ENCODE measurements at regions not wholly inside any gene's neighbourhood (a gene's known extent, or its start where the extent isn't known, plus 50 kb on each side); places are given as distances from the start of the nearest gene placed in this dataset.

GRCh38 chr15:87711026-87711425 lies 545.5 kb downstream of the NTRK3 start:
- TF ChIP-seq, protein P1, sequence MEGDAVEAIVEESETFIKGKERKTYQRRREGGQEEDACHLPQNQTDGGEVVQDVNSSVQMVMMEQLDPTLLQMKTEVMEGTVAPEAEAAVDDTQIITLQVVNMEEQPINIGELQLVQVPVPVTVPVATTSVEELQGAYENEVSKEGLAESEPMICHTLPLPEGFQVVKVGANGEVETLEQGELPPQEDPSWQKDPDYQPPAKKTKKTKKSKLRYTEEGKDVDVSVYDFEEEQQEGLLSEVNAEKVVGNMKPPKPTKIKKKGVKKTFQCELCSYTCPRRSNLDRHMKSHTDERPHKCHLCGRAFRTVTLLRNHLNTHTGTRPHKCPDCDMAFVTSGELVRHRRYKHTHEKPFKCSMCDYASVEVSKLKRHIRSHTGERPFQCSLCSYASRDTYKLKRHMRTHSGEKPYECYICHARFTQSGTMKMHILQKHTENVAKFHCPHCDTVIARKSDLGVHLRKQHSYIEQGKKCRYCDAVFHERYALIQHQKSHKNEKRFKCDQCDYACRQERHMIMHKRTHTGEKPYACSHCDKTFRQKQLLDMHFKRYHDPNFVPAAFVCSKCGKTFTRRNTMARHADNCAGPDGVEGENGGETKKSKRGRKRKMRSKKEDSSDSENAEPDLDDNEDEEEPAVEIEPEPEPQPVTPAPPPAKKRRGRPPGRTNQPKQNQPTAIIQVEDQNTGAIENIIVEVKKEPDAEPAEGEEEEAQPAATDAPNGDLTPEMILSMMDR (IDR thresholded peaks at IDR 0.05): no peak
- DNase-seq: no peak
- Histone ChIP-seq H3K36me3 (ENCODE audit: low read depth) (no peaks in the 10 kb centered on the region), H3K4me1 (ENCODE audit: low read depth) (no peaks in the 10 kb centered on the region), H3K9me3 (peaks cover 2% of the 10 kb centered on the region), H3K4me3 (no peak overlapping the region)
- intact Hi-C loops (cut with DNase I, micrococcal nuclease): no loop called here
- no peak for ATAC-seq

DNA sequence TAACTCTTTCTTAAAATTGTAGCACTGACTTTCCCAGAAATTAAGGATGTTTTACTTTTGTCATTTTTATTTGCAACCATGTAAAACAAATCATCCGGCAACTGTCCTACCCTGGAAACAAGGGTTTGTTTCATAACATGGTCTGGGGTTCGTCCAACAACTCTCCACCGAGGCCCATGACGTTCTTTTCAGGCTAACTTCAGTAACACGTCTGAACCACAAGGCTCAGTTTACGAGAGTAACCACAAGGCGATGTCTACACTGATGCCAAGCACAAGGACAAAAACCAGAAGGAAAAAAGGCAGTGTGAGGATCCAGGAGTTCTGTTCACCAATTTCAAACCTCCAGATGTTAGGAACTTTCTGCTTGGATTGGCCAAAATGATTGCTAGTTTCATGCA lies 546.1 kb downstream of the NTRK3 start:
- Histone ChIP-seq H3K4me3 (no peak overlapping the region), H3K36me3 (ENCODE audit: low read depth) (no peaks in the 10 kb centered on the region), H3K4me1 (ENCODE audit: low read depth) (no peaks in the 10 kb centered on the region), H3K9me3 (peaks cover 2% of the 10 kb centered on the region)
- no peak for ATAC-seq
- TF ChIP-seq, protein P1 (IDR thresholded peaks at IDR 0.05): no peak
- no peak for DNase-seq
- intact Hi-C loops (cut with DNase I, micrococcal nuclease): no loop called here

GRCh38 chr15:87707566-87708130 lies 548.9 kb downstream of the NTRK3 start:
- no peak for ATAC-seq
- DNase-seq: no peak
- Histone ChIP-seq H3K4me3 (no peak overlapping the region), H3K9me3 (peaks cover 5% of the 10 kb centered on the region), H3K36me3 (ENCODE audit: low read depth) (no peaks in the 10 kb centered on the region), H3K4me1 (ENCODE audit: low read depth) (no peaks in the 10 kb centered on the region)
- intact Hi-C loops (cut with DNase I, micrococcal nuclease): no loop called here
- TF ChIP-seq, protein P1 (IDR thresholded peaks at IDR 0.05): no peak

- Histone ChIP-seq H3K9me3 (peaks cover 5% of the 10 kb centered on the region), H3K4me3 (no peak overlapping the region), H3K36me3 (ENCODE audit: low read depth) (no peaks in the 10 kb centered on the region), H3K4me1 (ENCODE audit: low read depth) (no peaks in the 10 kb centered on the region)
- TF ChIP-seq, protein P1 (IDR thresholded peaks at IDR 0.05): no peak
- DNase-seq (no peak), ATAC-seq (no peak)
- intact Hi-C loops (cut with DNase I, micrococcal nuclease): no loop called here
Observed at GRCh38 chr15:87707071-87707470, 549.5 kb downstream of the NTRK3 start.

DNA sequence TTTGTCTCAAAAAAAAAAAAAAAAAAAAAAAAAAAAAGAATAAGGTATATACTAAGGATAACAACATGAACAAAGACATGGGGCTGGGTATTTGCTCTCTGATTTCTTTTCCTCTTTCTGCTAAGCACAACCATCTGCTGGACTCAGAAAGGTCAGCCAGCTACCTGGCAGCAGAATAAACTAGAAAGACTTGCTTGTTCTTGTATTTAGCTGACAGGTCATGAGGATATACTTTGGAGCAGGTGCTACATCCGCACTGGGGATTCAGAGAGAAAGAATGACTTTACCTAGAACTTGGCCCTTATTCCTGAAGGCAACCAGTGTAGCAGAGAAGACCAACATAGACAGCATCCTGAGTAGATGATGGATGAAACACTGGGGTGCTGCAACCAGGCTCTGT lies 550.5 kb downstream of the NTRK3 start:
- Histone ChIP-seq H3K4me3 (no peak overlapping the region), H3K36me3 (ENCODE audit: low read depth) (no peaks in the 10 kb centered on the region), H3K4me1 (ENCODE audit: low read depth) (no peaks in the 10 kb centered on the region), H3K9me3 (peaks cover 5% of the 10 kb centered on the region)
- intact Hi-C loops (cut with DNase I, micrococcal nuclease): no loop called here
- ATAC-seq (no peak), DNase-seq (no peak)
- TF ChIP-seq, protein P1 (IDR thresholded peaks at IDR 0.05): no peak

DNA sequence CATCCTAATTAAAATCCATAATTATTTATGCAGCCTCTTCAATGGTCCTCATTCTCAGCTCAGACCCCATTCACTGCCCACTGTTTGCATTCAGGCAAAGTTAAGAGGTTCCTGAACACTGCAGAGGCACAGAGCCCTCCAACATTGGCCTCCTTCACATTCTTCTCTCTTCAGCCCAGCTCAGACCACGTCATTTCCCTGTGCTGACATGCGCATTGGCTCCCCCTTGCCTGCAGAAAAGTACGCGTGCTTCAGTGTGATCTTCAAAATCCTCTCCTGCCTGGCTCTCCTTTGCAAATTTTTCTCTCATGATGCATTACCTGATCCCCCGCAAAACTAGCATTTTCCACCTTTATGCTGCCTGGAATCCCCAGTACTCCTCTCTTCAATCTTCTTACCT lies 552.3 kb downstream of the NTRK3 start:
- DNase-seq (no peak), ATAC-seq (no peak)
- Histone ChIP-seq H3K4me3 (no peak overlapping the region), H3K36me3 (ENCODE audit: low read depth) (no peaks in the 10 kb centered on the region), H3K4me1 (ENCODE audit: low read depth) (no peaks in the 10 kb centered on the region), H3K9me3 (peaks cover 4% of the 10 kb centered on the region)
- intact Hi-C loops (cut with DNase I, micrococcal nuclease): no loop called here
- TF ChIP-seq, protein P1 (IDR thresholded peaks at IDR 0.05): no peak

All from mucosa of descending colon (tissue), 3 donors.